Esophagus squamous epithelium (tissue), 4 donors: ENCODE measurements at regions not wholly inside any gene's neighbourhood (a gene's known extent, or its start where the extent isn't known, plus 50 kb on each side); places are given as distances from the start of the nearest gene placed in this dataset.

ENCODE experiments used
- POLR2A ChIP-seq, 4 donors: fragments of 450-650 bp; IDR thresholded peaks; one replicate each; pipeline ENCODE4 v1.6.1; 2017; ENCODE audit warnings: antibody characterized with exemption in 4 of 4, mild to moderate bottlenecking in 4 of 4, moderate library complexity in 3 of 4
- TF ChIP-seq, protein P1 (sequence below), 6 experiments: fragments of 450-650 bp in 4 of 6; fragments of 200-600 bp in 2 of 6; sonication (generic) in 2 of 6; IDR thresholded peaks; one replicate each; pipeline ENCODE4 v1.5.1; 2016 to 2019; ENCODE audit warnings: antibody characterized with exemption in 6 of 6, mild to moderate bottlenecking in 4 of 6, moderate library complexity in 4 of 6

DNA sequence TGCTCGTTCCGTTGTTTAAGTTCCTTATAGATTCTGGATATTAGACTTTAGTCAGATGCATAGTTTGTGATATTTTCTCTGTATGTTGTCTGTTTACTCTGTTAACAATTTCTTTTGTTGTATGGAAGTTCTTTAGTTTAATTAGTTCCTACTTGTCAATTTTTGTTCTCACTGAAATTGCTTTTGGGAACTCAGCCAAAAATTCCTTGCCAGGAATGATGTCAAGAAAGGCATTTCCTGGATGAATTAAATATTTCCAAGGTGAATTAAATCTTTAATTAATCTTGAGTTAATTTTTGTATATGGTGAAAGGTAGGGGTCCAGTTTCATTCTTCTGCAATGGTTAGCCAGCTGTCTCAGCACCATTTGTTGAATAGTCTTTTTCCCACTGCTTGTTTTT lies 406.2 kb upstream of the NOX3 start:
- no peak for TF ChIP-seq POLR2A (IDR thresholded peaks at IDR 0.05)
- TF ChIP-seq, protein P1, sequence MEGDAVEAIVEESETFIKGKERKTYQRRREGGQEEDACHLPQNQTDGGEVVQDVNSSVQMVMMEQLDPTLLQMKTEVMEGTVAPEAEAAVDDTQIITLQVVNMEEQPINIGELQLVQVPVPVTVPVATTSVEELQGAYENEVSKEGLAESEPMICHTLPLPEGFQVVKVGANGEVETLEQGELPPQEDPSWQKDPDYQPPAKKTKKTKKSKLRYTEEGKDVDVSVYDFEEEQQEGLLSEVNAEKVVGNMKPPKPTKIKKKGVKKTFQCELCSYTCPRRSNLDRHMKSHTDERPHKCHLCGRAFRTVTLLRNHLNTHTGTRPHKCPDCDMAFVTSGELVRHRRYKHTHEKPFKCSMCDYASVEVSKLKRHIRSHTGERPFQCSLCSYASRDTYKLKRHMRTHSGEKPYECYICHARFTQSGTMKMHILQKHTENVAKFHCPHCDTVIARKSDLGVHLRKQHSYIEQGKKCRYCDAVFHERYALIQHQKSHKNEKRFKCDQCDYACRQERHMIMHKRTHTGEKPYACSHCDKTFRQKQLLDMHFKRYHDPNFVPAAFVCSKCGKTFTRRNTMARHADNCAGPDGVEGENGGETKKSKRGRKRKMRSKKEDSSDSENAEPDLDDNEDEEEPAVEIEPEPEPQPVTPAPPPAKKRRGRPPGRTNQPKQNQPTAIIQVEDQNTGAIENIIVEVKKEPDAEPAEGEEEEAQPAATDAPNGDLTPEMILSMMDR (IDR thresholded peaks at IDR 0.05): no peak
